HG03045 (cell line): ENCODE measurements at regions not wholly inside any gene's neighbourhood (a gene's known extent, or its start where the extent isn't known, plus 50 kb on each side); places are given as distances from the start of the nearest gene placed in this dataset.

Source experiments
- ATAC-seq: cut with Tn5 transposase; IDR thresholded peaks from one replicate; pipeline ENCODE4 v1.9.1; 2021; ENCODE audit warnings: mild to moderate bottlenecking, moderate library complexity; ENCODE audit not compliant: unreplicated experiment

GRCh38 chr3:117774130-117774529, 1064.6 kb downstream of the TUSC7 start:
- no peak for ATAC-seq

- ATAC-seq: no peak
These were observed 1076.8 kb downstream of the TUSC7 start for GRCh38 chr3:117786349-117786748.

- ATAC-seq: no peak
These were observed 1078.5 kb downstream of the TUSC7 start for GRCh38 chr3:117788061-117788460.

DNA sequence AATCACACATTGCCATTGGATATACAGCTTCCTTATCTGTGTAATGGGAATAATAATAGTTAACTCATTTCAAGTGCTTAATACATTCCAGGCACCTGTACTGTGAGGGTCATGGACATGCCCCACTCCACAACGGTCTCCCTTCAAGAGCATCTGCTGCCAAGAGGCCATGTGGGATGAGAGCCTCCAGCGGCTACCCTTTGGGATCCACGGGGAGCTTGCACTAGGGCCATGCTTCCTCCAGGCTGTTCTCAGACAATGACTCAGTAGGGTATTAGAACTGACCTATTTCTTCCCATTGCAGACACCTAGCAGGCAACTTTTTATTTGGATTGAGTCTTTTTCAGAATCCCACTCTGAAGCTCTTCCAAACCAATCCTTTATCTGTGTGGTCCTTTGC, 1078.9 kb downstream of the TUSC7 start:
- ATAC-seq: no peak

DNA sequence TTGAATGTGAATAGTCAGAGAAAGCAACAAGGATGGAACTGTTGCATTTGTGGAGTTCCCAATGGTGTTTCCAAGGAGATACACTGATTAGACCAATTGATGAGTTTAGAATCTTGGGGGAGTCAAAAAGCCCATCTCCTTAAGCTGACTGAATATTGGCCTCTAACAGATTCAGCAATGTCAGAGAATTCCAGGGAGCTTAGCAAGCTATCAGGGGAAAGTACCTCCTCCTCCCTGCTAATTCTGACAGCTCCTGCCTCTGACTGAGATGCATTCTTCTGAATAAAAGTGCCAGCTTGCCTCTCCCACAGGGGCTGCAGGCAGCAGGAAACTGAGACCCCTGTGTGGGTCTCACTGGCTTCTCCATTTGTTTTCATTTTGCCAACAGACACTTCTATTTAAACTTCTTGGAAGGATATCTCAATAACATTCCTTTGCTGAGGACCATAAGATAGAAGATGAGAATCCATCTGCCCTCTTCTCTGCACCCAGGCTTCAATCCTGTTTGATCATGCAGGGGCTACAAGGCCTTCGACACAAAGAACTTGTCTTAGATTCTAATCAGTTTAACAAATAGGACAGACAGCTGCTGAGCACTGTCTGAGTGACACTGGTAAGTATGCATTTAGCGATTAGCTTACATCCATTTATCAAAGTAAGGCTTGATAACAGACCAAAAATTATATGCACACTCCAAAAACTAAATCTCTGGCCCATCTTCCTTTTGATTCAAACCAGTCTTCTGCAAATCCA, 1080.8 kb downstream of the TUSC7 start:
- ATAC-seq: no peak

DNA sequence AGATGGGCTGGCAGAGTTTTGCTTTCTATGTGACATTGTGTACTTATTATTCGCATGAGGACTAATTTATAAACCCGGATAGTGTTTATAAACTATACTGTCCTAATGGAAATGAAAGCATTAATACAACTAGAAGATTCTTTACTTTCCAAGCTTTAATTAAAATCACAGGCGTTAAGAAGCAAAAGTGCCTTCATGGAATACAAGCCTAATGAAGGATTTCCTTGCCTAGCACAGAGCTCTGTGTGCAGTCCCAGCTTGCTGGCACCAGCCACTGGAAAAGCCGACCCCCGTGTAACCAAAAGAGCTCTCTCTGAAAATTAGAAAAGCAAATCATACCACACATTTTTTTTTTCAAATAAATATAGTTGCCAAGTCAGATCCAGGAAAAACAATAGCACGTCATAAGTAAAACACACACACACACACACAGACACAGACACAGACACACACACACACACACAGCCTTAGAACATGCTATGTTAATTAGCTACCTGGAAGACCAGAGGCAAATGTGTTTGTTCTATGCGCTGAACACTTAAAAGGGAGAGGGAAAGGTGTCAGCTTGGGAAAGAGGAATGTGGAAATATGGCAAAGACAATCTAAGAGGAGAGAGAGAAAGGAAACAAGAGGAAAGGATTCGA, 1084.2 kb downstream of the TUSC7 start:
- no peak for ATAC-seq

GRCh38 chr3:117798221-117798620, 1088.6 kb downstream of the TUSC7 start:
- ATAC-seq: no peak

DNA sequence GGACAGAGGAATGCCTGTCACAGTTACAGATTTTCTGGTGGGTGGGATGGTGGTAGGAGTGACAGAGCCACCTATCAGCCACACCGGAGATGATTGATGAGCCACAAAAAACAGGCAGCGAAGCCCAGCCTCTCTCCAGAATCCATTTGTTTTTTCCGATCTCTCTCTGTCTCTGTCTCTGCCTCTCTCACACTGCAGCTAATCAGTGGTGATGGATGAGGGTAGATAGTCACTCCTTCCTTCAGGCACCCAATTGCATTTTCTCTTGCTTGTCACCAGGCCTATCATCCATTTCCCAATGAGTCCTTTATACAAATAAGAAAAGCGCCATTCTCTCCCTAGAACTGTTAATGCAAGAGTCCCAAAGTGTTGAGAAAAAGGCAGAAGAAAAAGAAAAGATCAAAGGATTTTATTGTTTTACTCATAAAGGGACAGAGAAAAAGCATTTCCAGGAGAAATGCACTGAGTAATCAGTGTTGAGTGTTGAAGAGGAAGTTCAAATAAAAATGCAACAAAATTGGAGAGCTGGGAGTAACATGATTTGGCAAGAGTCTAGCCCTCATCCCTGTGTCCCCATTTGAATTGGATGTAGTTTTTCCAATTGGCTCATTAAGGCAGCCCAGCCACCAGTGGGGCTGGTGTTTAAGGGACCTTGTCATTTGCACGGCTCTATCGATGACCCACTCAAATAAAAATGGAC, 1089.3 kb downstream of the TUSC7 start:
- ATAC-seq: no peak

GRCh38 chr3:117799387-117799735, 1089.8 kb downstream of the TUSC7 start:
- no peak for ATAC-seq

GRCh38 chr3:117801912-117802239, 1092.3 kb downstream of the TUSC7 start:
- no peak for ATAC-seq

GRCh38 chr3:117809186-117810081, 1099.9 kb downstream of the TUSC7 start:
- ATAC-seq: no peak

DNA sequence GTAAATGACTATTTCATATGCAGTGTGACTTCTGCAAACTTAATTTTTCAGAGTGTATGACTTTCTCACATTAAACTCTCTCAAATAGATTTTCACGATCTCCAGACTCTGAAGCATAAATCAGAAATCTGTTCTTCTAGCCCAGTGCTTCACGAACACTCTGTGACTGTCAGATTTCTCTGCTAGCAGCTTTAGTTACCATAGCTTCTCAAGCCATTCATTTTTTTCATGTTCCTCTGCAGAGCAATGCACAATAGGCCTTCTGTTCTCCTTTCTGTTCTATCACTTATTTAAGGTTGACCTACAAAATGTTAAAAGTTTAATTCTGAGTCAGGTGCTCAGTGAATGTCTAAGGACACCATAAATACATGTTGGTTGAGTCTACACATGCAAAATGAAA, 1102.2 kb downstream of the TUSC7 start:
- ATAC-seq: no peak

- no peak for ATAC-seq
These were observed 1105.4 kb downstream of the TUSC7 start for GRCh38 chr3:117814975-117815374.

- no peak for ATAC-seq
These were observed 1107.5 kb downstream of the TUSC7 start for GRCh38 chr3:117817103-117817502.

DNA sequence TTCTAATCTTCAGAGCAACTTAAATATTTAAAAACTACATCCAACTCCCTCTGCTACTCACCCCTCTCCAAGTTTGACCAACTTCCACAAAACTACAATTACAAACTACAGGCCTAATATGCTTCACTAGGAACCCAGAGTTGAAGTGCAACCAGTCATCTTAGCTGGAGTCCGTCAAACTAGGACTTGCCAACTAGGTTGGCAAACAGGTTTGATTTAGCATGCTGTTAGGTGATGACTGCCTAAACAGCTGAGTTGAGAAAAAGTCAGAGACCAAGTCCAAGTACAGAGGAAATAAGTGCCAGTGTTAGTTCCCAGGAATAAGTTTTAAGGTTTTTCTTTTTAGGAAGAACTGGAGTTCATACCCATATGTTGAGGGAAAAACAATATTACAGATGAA, 1109.0 kb downstream of the TUSC7 start:
- ATAC-seq: no peak

GRCh38 chr3:117820658-117821299, 1111.2 kb downstream of the TUSC7 start:
- ATAC-seq: no peak

DNA sequence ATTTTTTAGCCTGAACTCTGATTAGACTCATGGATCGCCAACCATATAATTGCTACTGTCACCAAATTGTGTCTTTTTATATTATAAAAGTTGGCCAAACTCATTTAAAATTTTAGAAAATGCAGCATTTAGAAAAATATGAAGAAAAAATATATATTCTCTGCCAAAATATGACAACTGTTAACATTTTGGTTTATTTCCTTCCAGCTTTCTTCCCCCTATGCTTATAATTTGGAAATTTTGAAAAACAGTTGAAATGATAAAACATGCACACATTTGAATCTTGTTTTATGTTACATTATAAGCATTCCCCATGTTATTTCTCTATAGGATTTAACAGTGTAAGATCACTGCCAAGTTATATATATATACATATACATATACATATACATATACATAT, 1112.8 kb downstream of the TUSC7 start:
- ATAC-seq: no peak

- no peak for ATAC-seq
These were observed 1126.7 kb downstream of the TUSC7 start for GRCh38 chr3:117836296-117836695.

DNA sequence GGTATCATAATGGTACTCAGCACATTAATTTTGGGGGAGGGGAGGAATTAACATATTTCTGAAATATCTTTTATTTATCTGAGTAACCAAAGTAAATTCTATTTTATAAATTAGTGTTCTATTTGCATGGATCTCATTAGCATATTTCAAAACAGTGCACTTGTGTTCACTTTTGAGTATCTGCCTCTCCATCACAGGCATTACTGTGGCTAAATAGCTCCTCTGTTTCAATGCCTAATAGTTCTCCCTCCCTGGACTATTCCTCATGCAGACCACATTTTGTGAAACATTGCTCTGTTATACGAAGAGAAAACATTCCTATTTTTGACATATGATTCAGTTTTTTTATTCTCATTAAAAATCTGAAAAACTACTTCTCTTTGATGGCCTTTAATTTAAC, 1127.8 kb downstream of the TUSC7 start:
- no peak for ATAC-seq

- ATAC-seq: no peak
These were observed 1132.5 kb downstream of the TUSC7 start for GRCh38 chr3:117842086-117842485.

DNA sequence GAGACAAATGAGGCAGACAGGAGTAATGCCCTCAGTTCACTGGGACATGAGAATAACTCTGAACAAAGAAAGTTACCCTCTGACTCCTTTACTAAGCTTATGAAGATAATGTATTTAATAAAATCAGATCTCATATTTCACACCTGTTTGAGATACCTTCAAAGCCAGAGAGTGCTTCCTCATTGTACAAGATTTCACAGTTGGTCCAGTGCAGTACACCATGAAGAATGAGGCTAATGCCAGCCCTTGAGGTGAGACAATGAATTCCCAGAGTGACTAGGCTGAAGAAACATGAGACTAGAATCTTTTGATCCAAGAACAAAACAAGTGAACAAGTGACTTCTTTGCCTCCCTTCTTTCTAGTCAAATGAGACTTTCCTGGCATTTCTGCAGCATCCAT, 1133.8 kb downstream of the TUSC7 start:
- no peak for ATAC-seq
